Natural killer cell (primary cell): ENCODE measurements at regions not wholly inside any gene's neighbourhood (a gene's known extent, or its start where the extent isn't known, plus 50 kb on each side); places are given as distances from the start of the nearest gene placed in this dataset.

Source experiments
- ATAC-seq, 3 donors: fragments of 150-1000 bp in 2 of 3; fragments of 200-7000 bp in 1 of 3; cut with Tn5 transposase; 1 replicate in 1 of 3; 2 replicates in 2 of 3; pipeline ENCODE4 v1.10.0; 2021; ENCODE audit warnings: mild to moderate bottlenecking in 2 of 3, moderate library complexity in 2 of 3
- DNase-seq, 2 donors: peaks; one replicate each; pipeline versions ENCODE4 v3.0.0 to v3.0.0-alpha.2; 2013 to 2021; ENCODE audit warnings: mixed read lengths in 1 of 2
- H3K27ac ChIP-seq: one replicate; pipeline ENCODE4 v1.5.1; 2013; ENCODE audit warnings: mild to moderate bottlenecking, low read length
- H3K27me3 ChIP-seq: one replicate; pipeline ENCODE4 v1.6.1; 2013; ENCODE audit warnings: low read length; ENCODE audit not compliant: control insufficient read depth, insufficient read depth
- H3K36me3 ChIP-seq: one replicate; pipeline ENCODE4 v1.6.1; 2013; ENCODE audit warnings: low read length; ENCODE audit not compliant: control insufficient read depth, insufficient read depth
- H3K4me1 ChIP-seq: one replicate; pipeline ENCODE4 v1.6.1; 2013; ENCODE audit warnings: low read length; ENCODE audit not compliant: control insufficient read depth, insufficient read depth
- H3K4me3 ChIP-seq: one replicate; pipeline ENCODE4 v1.5.1; 2013; ENCODE audit warnings: low read length
- H3K9me3 ChIP-seq: one replicate; pipeline ENCODE4 v1.6.1; 2013; ENCODE audit warnings: low read length; ENCODE audit not compliant: control insufficient read depth, insufficient read depth
- H3K27ac Mint-ChIP-seq, 2 donors: one replicate each; pipeline ENCODE4 v1.8.0; 2022; ENCODE audit warnings: mild to moderate bottlenecking in 2 of 2, mixed read lengths in 2 of 2, moderate library complexity in 1 of 2
- H3K27me3 Mint-ChIP-seq, 2 donors: one replicate each; pipeline ENCODE4 v1.8.0; 2022; ENCODE audit warnings: low read depth in 2 of 2, mixed read lengths in 2 of 2
- H3K36me3 Mint-ChIP-seq: one replicate; pipeline ENCODE4 v1.8.0; 2022; ENCODE audit warnings: mixed read lengths
- H3K4me1 Mint-ChIP-seq, 2 donors: one replicate each; pipeline ENCODE4 v1.8.0; 2022; ENCODE audit warnings: mixed read lengths in 2 of 2
- H3K4me3 Mint-ChIP-seq: one replicate; pipeline ENCODE4 v1.8.0; 2022; ENCODE audit warnings: mild to moderate bottlenecking, moderate library complexity, mixed read lengths
- H3K9me3 Mint-ChIP-seq, 2 donors: one replicate each; pipeline ENCODE4 v1.8.0; 2022; ENCODE audit warnings: mixed read lengths in 2 of 2
- CTCF ChIP-seq: fragments of 200-600 bp; IDR thresholded peaks from one replicate; pipeline ENCODE4 v1.8.0; 2022; ENCODE audit warnings: antibody characterized with exemption
- WGBS: methylation state at CpG from one replicate; pipeline ENCODE4 v1.1.7; 2013; ENCODE audit warnings: missing lambda C conversion rate; ENCODE audit not compliant: insufficient coverage; 5-methylcytosine and 5-hydroxymethylcytosine counted together
- intact Hi-C: fragments of 100-400 bp; cut with micrococcal nuclease; formaldehyde crosslinking; loops from one replicate; pipeline ENCODE4 v1.14.2; 2022

- 97% methylated on average over 3 of the region's 3 CpGs for WGBS
- Histone ChIP-seq H3K36me3 (no peaks in the 10 kb centered on the region), H3K27ac (no peak overlapping the region), H3K4me3 (no peak overlapping the region), H3K27me3 (no peaks in the 10 kb centered on the region), H3K9me3 (no peaks in the 10 kb centered on the region), H3K4me1 (no peaks in the 10 kb centered on the region)
- no peaks in the 10 kb centered on the region for H3K36me3 Mint-ChIP-seq
- H3K4me1 Mint-ChIP-seq, result no peaks in the 10 kb centered on the region
- TF ChIP-seq CTCF, result no peak
- intact Hi-C loops, result no loop called here
- ATAC-seq (no peak), DNase-seq (no peak)
- H3K4me3 Mint-ChIP-seq, result no peak overlapping the region
- H3K27me3 Mint-ChIP-seq, result no peaks in the 10 kb centered on the region
- no peak overlapping the region for H3K27ac Mint-ChIP-seq
- peaks cover 2 to 5% of the 10 kb centered on the region in 2 donors for H3K9me3 Mint-ChIP-seq
Measured at GRCh38 chr6:133093956-133094355, 147.2 kb upstream of the EYA4 start.

GRCh38 chr6:133097208-133097607, 143.9 kb upstream of the EYA4 start:
- no peak for TF ChIP-seq CTCF
- Histone ChIP-seq H3K27me3 (no peaks in the 10 kb centered on the region), H3K36me3 (no peaks in the 10 kb centered on the region), H3K4me3 (no peak overlapping the region), H3K27ac (no peak overlapping the region), H3K4me1 (no peaks in the 10 kb centered on the region), H3K9me3 (no peaks in the 10 kb centered on the region)
- DNase-seq, result no peak
- H3K4me3 Mint-ChIP-seq, result no peak overlapping the region
- no peak overlapping the region for H3K27ac Mint-ChIP-seq
- no peaks in the 10 kb centered on the region for H3K36me3 Mint-ChIP-seq
- no peaks in the 10 kb centered on the region for H3K27me3 Mint-ChIP-seq
- no peaks in the 10 kb centered on the region for H3K4me1 Mint-ChIP-seq
- ATAC-seq, result peak in 1 of 3 donors; percentile 17
- H3K9me3 Mint-ChIP-seq, result peaks cover 4 to 8% of the 10 kb centered on the region in 2 donors
- intact Hi-C loops, result no loop called here
- WGBS, result no CpG with 5 or more reads among the region's 1 CpG

- H3K4me1 ChIP-seq, result no peaks in the 10 kb centered on the region
- intact Hi-C loops, result no loop called here
- Mint-ChIP-seq H3K4me3 (no peak overlapping the region), H3K27ac (no peak overlapping the region), H3K9me3 (peaks cover 5 to 8% of the 10 kb centered on the region in 2 donors), H3K4me1 (no peaks in the 10 kb centered on the region), H3K36me3 (no peaks in the 10 kb centered on the region), H3K27me3 (no peaks in the 10 kb centered on the region)
- no peaks in the 10 kb centered on the region for H3K27me3 ChIP-seq
- no peak for TF ChIP-seq CTCF
- H3K9me3 ChIP-seq, result no peaks in the 10 kb centered on the region
- H3K36me3 ChIP-seq, result no peaks in the 10 kb centered on the region
- DNase-seq, result no peak
- no peak overlapping the region for H3K27ac ChIP-seq
- H3K4me3 ChIP-seq, result no peak overlapping the region
- ATAC-seq, result no peak
Measured at GRCh38 chr6:133099573-133099972, 141.6 kb upstream of the EYA4 start.

- DNase-seq (no peak), ATAC-seq (no peak)
- 70% methylated on average over 1 of the region's 3 CpGs for WGBS
- Mint-ChIP-seq H3K9me3 (peaks cover 8% of the 10 kb centered on the region in 2 donors), H3K27ac (no peak overlapping the region), H3K4me1 (no peaks in the 10 kb centered on the region), H3K27me3 (no peaks in the 10 kb centered on the region), H3K4me3 (no peak overlapping the region), H3K36me3 (no peaks in the 10 kb centered on the region)
- intact Hi-C loops, result no loop called here
- no peaks in the 10 kb centered on the region for H3K4me1 ChIP-seq
- no peaks in the 10 kb centered on the region for H3K9me3 ChIP-seq
- no peaks in the 10 kb centered on the region for H3K36me3 ChIP-seq
- no peak overlapping the region for H3K27ac ChIP-seq
- no peaks in the 10 kb centered on the region for H3K27me3 ChIP-seq
- no peak overlapping the region for H3K4me3 ChIP-seq
- no peak for TF ChIP-seq CTCF
Measured at GRCh38 chr6:133100865-133101264, 140.3 kb upstream of the EYA4 start.
